Stimulated activated CD8-positive, alpha-beta memory T cell treated with anti-CD3 and anti-CD28 coated beads, Interleukin-4, amount 100 ng/mL, for 48 hours (primary cell): ENCODE measurements at regions not wholly inside any gene's neighbourhood (a gene's known extent, or its start where the extent isn't known, plus 50 kb on each side); places are given as distances from the start of the nearest gene placed in this dataset.

Source experiments
- DNase-seq: peaks from one replicate; pipeline ENCODE4 v3.0.0-alpha.2; 2020

DNA sequence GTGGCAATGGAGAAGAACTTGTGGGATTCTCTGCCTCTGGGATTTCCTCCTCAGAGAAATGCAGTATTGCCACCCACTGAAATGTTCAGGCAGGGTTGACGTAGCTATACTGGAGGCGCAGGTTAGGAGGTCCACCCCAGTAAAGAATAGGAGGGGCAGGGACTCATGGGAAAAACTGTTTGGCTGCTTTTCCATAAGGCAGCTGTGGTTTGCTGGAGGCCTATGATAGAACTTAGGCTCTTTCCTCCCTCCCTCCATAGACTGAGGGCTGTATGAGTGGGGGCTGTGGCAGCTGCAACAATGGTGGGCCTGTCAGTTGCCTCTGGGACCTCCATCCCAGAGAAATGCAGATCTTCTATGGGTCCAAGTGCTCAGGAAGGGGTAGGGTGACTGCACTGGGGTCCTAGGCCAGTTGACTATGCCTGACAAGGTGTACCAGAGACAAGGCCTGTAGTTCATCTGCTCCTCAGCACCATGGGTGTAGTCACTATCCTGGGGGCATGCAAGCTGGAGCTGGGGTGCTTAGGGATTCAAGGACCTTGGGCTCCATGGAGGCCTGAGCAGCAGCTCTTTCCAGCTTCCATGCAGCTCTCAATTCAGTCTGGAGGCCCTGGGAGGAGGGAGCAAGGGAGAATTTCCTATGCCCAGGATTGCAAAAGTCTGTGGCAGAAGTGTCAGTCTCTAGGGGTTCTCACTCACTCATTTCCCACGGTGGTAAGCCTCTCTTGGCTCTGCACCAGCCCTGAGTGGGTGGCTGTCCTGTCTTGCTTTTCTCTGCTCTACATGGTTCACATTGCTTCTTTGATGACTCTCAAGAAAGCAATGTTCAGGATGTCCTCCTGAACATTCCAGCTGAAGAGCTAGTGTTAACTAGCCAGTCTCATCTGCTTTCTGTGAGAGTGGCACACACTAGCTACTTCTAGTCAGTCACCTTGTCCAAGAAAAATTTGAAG is 353.0 kb downstream of the IDS start:
- no peak for DNase-seq

DNA sequence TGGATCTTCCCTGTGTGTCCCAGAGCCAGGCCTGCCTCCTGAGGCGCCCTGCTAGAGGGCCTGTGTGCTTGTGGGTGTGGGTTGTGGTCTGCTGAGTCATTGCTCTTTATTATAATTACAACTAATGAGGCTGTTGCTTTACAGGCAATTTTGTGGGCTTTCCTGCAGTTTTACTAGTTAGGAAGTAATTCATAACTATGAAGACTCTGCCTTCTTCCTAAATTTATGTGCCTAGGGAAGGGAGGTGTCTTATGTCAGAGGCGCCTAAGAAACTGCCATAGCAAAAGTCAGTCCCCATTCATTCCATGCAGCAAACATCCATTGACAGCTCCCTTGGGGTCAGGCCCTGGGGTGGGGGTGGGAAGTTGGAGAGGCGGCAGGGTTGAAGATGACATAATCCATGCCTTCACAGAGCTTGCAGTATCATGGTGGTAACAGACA is 359.2 kb downstream of the IDS start:
- DNase-seq = no peak

DNA sequence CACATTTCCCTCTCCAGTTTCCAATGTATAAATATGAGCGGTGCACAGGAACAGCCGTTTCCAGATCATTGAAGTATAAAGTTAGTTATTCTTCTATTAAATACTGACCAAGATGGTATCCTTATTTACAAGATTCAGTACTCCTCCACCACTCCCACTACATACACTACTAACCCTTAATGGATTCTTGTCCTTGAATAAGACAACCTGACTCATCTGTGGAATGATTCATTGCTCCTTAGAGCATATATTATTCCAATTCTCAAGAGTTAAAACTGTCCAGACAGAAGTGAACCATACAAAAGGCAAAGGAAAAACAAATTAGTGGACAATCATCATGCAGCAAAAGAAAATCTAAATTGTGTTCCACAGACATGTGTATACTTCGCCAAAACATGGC is 373.3 kb downstream of the IDS start:
- DNase-seq = no peak

DNA sequence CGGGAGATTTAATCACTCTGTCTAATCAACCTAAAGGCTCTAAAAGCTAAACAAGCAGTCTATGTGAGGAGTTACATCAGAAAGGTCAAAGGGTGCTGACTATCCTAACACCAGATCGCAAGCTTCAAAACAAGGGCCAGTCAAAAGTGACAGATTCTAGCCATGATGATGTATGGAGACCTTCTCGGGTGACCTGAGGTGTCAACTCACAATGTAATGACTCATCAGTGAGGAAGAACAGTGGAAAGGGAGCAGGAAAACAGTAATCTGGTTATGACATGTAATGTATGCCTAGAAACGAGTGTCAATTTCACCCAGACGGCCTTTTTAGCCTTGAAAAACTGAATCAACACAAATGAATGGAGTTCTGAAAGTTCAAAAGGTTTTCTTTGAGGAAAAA is 375.3 kb downstream of the IDS start:
- DNase-seq = no peak

DNA sequence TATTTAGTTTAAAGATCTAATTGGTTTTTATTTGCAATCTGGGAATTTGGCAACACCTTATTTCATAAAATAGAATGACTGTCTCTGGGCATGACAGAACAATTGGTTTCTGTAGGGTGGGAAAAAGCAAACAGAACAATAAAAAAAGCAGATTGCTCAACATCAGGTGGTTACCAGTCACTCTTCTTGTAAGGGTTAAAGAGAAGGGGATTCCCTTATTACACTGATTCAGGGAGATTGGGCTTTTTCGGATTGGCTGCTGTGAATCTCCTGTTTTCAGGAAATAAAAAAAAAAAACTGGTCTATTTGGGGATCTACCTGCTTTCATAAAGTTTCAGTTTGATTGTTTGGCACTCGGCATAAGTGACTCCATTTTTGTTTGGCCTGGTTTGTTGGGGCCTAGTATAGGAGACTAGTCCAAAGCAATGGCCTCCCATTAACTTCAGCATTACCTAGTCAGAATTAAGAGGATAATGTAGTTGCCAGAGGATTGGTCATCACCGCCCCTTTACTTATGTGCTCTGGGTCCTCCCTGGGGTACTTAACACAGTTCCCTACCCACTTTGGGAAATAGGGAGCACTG is 380.5 kb downstream of the IDS start:
- no peak for DNase-seq

DNA sequence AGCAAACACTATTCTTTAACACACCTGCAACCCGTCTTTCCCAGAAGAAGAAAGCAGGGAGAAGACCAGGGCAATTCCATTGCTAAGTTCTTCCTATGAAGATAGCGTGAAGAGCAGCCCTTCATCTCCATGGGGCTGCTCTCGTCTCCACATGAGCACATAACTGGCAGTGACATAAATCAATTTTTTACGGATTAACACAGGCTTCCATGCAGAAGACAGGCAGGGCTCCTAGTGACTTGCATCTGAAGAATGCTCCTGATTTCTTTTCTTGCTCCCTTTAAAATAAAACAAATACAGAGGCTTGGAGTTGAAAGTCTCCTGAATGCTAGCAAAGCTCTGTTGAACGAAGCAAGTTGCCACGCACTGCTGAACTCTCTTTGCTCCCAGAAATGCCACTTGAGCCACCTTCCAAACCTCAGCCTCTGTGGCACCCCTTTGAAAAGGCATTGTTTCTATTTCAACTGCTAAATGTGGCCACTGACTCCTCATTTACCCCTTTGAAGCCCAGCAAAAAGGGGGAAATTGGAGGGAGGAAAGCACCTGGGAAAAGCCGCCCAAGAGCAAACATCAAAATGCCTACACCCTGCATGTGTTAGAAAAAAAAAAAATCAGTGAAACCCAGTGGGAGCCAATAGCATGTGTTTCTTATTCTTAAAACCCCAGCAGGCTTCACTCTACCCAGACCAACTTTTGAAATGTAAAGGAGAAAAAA is 383.7 kb downstream of the IDS start:
- no peak for DNase-seq

DNA sequence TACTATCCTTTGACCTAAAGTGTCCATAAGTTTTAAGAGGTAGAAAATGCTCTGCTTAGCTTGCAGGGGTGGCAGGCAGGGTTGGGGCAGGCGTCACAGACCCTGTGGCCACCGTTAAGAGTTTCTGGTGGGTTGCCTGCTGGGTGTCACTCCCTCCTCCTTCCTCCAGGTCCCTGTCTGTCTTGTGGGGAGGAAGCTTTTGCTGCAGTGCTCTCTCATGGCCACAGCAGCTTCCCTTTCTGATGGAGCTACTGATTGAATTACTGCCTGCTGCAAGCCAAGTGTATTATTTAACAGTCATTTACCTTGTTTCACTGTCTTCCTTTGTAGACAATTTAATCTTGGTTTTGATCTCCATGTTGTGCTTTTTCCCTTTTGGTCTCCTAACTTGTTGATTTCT is 384.6 kb downstream of the IDS start:
- DNase-seq = no peak

DNA sequence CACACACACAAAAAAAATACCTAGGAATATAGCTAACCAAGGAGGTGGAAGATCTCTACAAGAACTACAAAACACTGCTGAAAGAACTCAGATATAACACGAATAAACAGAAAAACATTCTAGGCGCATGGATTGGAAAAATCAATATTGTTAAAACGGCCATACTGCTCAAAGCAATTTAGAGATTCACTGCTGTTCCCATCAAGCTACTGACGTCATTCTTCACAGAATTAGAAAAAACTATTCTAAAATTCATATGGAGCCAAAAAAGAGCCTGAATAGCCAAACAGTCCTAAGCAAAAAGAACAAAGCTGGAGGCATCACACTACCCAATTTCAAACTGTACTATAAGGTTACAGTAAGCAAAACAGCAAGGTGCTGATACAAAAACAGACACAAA is 390.2 kb downstream of the IDS start:
- DNase-seq = no peak

DNA sequence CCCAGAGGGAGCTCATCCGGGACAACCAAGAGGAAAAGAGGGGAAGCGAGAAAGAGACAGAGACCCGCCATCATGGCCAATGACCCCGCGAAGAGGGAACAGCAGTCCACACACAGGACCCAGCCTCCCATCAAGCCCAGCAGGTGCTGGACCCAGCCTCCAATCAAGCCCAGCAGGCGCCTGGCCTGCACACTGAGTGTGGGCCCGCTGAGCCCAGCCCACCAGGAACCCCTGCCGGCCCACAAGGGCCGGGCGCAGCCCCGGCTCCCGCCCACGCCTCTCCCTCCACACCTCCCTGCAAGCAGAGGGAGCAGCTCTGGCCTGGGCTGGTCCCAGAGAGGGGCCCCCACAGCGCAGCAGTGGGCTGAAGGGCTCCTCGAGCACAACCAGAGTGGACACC is 391.1 kb downstream of the IDS start:
- no peak for DNase-seq

DNA sequence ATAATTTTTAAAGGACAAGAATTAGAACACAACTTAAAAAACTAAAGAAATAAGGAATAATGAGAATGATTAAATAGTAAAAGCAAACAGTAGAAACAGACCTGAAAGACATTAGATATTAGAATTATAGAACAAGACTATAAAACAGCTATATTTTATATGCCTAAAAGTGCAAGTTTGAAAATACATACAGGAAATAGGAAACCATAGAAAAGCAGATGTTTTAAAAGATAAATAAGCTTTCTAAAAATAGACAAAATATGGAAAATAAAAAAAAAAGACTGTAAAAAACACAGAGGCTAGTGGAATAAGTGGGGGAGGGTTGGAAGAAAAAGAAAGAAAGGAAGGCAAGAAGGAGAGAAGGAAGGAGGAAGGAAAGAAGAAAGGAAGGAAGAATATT is 407.3 kb downstream of the IDS start:
- no peak for DNase-seq

DNA sequence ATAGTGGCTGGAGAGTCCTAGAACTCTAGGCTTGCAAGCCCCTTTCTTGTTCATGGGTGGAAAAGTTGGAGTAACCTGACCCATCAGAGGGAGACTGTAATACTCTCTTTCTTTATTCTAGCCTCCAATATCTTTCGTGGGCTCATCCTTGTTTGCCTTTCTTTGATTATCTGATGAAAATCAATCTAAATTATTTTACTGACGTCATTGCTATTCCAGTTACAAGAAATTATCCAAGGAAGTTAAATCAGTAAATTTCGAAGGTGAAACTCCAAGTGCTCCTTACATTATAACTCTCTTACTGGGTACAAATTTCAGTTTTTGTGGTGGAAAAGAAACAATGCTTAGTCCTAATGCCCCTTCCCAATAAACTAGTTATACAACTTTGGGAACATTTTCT is 412.9 kb downstream of the IDS start:
- DNase-seq = no peak

DNA sequence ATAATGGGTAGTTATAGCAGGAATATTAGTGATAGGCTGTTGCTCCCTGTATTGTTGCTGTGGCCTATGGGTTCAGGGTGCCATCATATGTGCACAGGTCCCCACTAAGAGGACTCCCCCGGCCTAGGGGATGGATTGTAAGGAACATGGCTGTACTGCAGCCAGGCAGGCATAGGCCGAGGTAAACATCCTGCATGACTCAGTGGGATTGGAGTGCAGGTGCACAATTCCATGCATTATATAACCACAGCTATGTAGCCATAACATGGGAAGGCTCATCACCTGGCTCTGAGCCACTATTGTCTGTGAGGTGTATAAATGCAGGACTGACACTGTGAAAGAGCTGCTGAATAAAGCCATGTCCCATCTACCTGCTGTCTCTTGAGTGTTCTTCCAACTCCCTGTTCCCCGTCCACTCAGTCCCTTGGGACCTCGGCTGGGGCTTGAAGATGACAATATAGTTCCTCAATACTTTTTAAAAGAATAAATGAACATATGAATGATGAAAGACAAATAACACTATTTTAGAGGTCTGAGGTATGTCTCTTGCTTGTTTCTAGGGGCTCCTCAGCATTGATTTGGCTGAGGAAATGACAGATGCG is 425.2 kb downstream of the IDS start:
- DNase-seq = no peak

DNA sequence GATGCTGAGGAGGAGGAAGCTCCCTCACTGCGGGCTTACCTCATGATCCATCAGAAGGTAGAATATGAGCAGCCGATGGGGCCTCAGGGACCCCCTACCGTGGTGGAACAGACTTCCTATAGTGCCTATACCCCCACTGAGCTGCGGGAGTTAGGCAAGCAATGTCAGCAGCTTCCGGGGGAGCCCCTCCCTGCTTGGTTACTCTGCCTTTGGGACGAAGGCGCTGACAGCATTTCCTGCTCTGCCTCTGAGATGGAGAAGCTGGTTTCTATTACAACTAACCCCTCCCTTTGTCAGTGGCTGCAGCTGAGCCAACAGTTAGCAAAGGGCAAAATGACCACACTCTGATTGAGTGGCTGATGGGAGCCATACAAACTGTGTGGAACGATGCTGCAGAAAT is 430.7 kb downstream of the IDS start:
- DNase-seq = peak; percentile 22

DNA sequence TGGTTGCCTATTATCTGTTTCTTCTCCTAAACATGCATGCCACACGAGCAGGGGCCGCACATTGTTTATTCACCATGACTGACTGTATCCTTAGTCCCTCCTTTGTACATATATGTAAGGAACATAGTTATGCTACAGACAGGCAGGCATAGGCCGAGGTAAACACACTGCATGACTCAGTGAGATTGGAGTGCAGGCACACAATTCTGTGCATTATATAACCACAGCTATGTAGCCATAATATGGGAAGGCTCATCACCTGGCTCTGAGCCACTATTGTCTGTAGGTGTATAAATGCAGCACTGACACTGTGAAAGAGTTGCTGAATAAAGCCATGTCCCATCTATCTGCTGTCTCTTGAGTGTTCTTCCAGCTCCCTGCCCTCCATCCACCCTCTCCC is 431.6 kb downstream of the IDS start:
- no peak for DNase-seq

DNA sequence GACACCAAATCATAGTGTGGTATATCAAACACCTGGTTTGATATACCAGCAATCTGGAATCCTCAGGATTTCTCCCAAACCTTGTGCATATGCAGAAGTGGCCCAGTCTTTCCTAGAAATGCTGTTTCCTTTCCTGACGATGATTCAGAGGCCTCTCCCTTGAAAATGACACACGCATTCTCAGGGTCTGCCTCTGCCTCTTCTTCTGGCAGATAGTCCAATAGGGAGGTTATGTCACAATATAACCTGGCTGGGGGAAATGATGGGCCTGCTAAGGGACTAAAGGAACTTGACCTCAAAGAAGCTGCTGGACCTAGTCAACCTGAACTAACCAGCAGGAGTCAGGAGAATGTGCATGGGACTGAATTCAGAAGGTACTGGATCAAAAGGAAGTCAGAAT is 435.2 kb downstream of the IDS start:
- no peak for DNase-seq

DNA sequence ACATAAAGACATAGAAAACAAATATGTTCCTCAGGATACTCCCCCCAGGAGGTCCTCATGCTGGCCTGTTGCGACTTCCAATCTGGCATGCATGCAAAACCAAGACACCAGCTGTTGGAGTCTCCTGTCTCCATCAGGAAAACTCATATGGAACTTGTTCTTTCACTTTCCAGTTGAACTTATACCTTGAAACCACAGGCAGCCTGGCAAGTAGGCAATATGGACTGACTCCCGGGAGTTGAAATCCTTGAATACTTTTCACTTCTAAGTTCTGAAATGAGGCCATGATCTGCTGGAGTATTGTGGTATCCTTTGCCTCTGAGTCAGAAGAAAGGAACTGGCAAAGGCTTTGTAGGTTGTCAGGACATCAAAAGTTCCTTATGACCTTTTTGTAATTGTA is 444.2 kb downstream of the IDS start:
- no peak for DNase-seq
